IPS DF 4.7 (cell line): ENCODE measurements at regions not wholly inside any gene's neighbourhood (a gene's known extent, or its start where the extent isn't known, plus 50 kb on each side); places are given as distances from the start of the nearest gene placed in this dataset.
"Not testable (repeated sequence)": the region's sequence is repeated elsewhere in the genome, so short reads cannot be mapped to it uniquely, and the experiment has no call there.

Experiments
- DNase-seq: peaks from one replicate; pipeline ENCODE4 v3.0.0-alpha.2; 2013; ENCODE audit warnings: low spot score; ENCODE audit errors: extremely low read depth

GRCh38 chr3:72536878-72537267 is 311.4 kb downstream of the SHQ1 start:
- no peak for DNase-seq

GRCh38 chr3:72536206-72536877 is 311.9 kb downstream of the SHQ1 start:
- no peak for DNase-seq

GRCh38 chr3:72535772-72536171 is 312.5 kb downstream of the SHQ1 start:
- no peak for DNase-seq

GRCh38 chr3:72533591-72534473 is 314.4 kb downstream of the SHQ1 start:
- DNase-seq: no peak

- no peak for DNase-seq
Measured at GRCh38 chr3:72530426-72530825, 317.8 kb downstream of the SHQ1 start.

- DNase-seq: no peak
Measured at GRCh38 chr3:72529081-72529480, 319.2 kb downstream of the SHQ1 start.

GRCh38 chr3:72523429-72524151 is 324.7 kb downstream of the SHQ1 start:
- no peak for DNase-seq

- no peak for DNase-seq
Measured at GRCh38 chr3:72520690-72521308, 327.4 kb downstream of the SHQ1 start.

- DNase-seq: no peak
Measured at GRCh38 chr3:72519946-72520604, 328.2 kb downstream of the SHQ1 start.

- no peak for DNase-seq
Measured at GRCh38 chr3:72517921-72518424, 330.3 kb downstream of the SHQ1 start.

GRCh38 chr3:72517336-72517735 is 330.9 kb downstream of the SHQ1 start:
- no peak for DNase-seq

GRCh38 chr3:72516361-72516760 is 331.9 kb downstream of the SHQ1 start:
- DNase-seq: no peak

- no peak for DNase-seq
Measured at GRCh38 chr3:72515941-72516340, 332.3 kb downstream of the SHQ1 start.

- DNase-seq: no peak
Measured at GRCh38 chr3:72515281-72515680, 333.0 kb downstream of the SHQ1 start.

- no peak for DNase-seq
Measured at GRCh38 chr3:72510247-72510646, 338.0 kb downstream of the SHQ1 start.

GRCh38 chr3:72505539-72506405 is 342.5 kb downstream of the SHQ1 start:
- no peak for DNase-seq

GRCh38 chr3:72497501-72497900 is 350.7 kb downstream of the SHQ1 start:
- not testable (repeated sequence) for DNase-seq

GRCh38 chr3:72496051-72496670 is 352.1 kb downstream of the SHQ1 start:
- DNase-seq: no peak

- DNase-seq: no peak
Measured at GRCh38 chr3:72494626-72495025, 353.6 kb downstream of the SHQ1 start.
